ENCODE measurements at regions not wholly inside any gene's neighbourhood (a gene's known extent, or its start where the extent isn't known, plus 50 kb on each side); places are given as distances from the start of the nearest gene placed in this dataset.

- TF ChIP-seq EZH2 (IDR thresholded peaks at IDR 0.05) (no peak), POLR2AphosphoS5 (IDR thresholded peaks at IDR 0.05; ENCODE audit: borderline replicate concordance, low read depth, low read length) (no peak)
Observed at GRCh38 chr1:50264590-50264989, 155.9 kb downstream of the ELAVL4 start.

Measured in SK-N-MC (cell line).